Transverse colon (tissue), 4 donors: ENCODE measurements at regions not wholly inside any gene's neighbourhood (a gene's known extent, or its start where the extent isn't known, plus 50 kb on each side); places are given as distances from the start of the nearest gene placed in this dataset.

Source experiments
- CTCF ChIP-seq, 5 experiments: fragments of 200-600 bp in 3 of 5; fragments of 450-650 bp in 2 of 5; sonication (generic) in 3 of 5; IDR thresholded peaks; 1 replicate in 2 of 5; 2 replicates in 3 of 5; pipeline ENCODE4 v1.5.1; 2016 to 2017; ENCODE audit warnings: antibody characterized with exemption in 5 of 5, inconsistent platforms in 3 of 5, mild to moderate bottlenecking in 2 of 5, moderate library complexity in 1 of 5
- POLR2A ChIP-seq: fragments of 450-650 bp; IDR thresholded peaks from one replicate; pipeline ENCODE4 v1.6.1; 2016; ENCODE audit warnings: antibody characterized with exemption, mild to moderate bottlenecking, moderate library complexity
- POLR2AphosphoS5 ChIP-seq, 3 donors: sonication (generic); formaldehyde crosslinking; IDR thresholded peaks; one replicate each; pipeline ENCODE4 v1.6.1; 2016; ENCODE audit warnings: antibody characterized with exemption in 3 of 3

GRCh38 chr15:20349774-20350498, 191.7 kb downstream of the GOLGA6L6 start:
- TF ChIP-seq CTCF (IDR thresholded peaks at IDR 0.05) = no peak
- no peak for TF ChIP-seq POLR2AphosphoS5 (IDR thresholded peaks at IDR 0.05)
- no peak for TF ChIP-seq POLR2A
